ENCODE measurements at regions not wholly inside any gene's neighbourhood (a gene's known extent, or its start where the extent isn't known, plus 50 kb on each side); places are given as distances from the start of the nearest gene placed in this dataset.

GRCh38 chr11:130775306-130776060, 140.8 kb downstream of the SNX19 start:
- H3K27me3 Mint-ChIP-seq (ENCODE audit: insufficient read depth, unreplicated experiment), result no peaks in the 10 kb centered on the region
- no TSS peak for BruUV-seq (replicated peaks)
- peak overlapping the region; percentile 18 for H3K27ac Mint-ChIP-seq (ENCODE audit: low read depth, unreplicated experiment)
- CTCF ChIA-PET, result interaction anchor here (0.5 to 0.6 kb wide), 2 partner anchors 185 to 472 kb away, joined by 3 read pairs; no protein-coding TSS in a partner anchor
- H3K4me3 Mint-ChIP-seq (ENCODE audit: unreplicated experiment), result no peak overlapping the region
- peaks cover 8% of the 10 kb centered on the region for H3K9me3 Mint-ChIP-seq (ENCODE audit: unreplicated experiment)
- peaks cover 34% of the 10 kb centered on the region for H3K4me1 Mint-ChIP-seq (ENCODE audit: insufficient read depth, unreplicated experiment)
- DNase-seq (ENCODE audit: unreplicated experiment), result peak; percentile 86
- H3K36me3 Mint-ChIP-seq (ENCODE audit: insufficient read depth, unreplicated experiment), result peaks cover 4% of the 10 kb centered on the region
- intact Hi-C loops (cut with micrococcal nuclease), result loop anchor here (2.0 kb wide), 1 partner anchor 139 kb away; no protein-coding TSS in a partner anchor
- no peak for TF ChIP-seq CTCF (IDR thresholded peaks at IDR 0.05; ENCODE audit: unreplicated experiment)
- POLR2A ChIA-PET, result interaction anchor here (0.6 to 1.5 kb wide), 3 partner anchors 12 to 125 kb away, joined by 3 to 6 read pairs (median 3); no protein-coding TSS in a partner anchor

GRCh38 chr11:130776061-130776419, 140.2 kb downstream of the SNX19 start:
- Mint-ChIP-seq H3K9me3 (ENCODE audit: unreplicated experiment) (peaks cover 8% of the 10 kb centered on the region), H3K36me3 (ENCODE audit: insufficient read depth, unreplicated experiment) (peaks cover 4% of the 10 kb centered on the region), H3K4me3 (ENCODE audit: unreplicated experiment) (no peak overlapping the region), H3K27me3 (ENCODE audit: insufficient read depth, unreplicated experiment) (no peaks in the 10 kb centered on the region), H3K4me1 (ENCODE audit: insufficient read depth, unreplicated experiment) (peaks cover 34% of the 10 kb centered on the region), H3K27ac (ENCODE audit: low read depth, unreplicated experiment) (no peak overlapping the region)
- intact Hi-C loops (cut with micrococcal nuclease), result no loop called here
- BruUV-seq (replicated peaks), result no TSS peak
- DNase-seq (ENCODE audit: unreplicated experiment), result no peak
- TF ChIP-seq CTCF (IDR thresholded peaks at IDR 0.05; ENCODE audit: unreplicated experiment), result no peak
- ChIA-PET CTCF (interaction anchor here (0.5 kb wide), 1 partner anchor 472 kb away, joined by 3 read pairs; no protein-coding TSS in a partner anchor), POLR2A (interaction anchor here (0.6 to 1.5 kb wide), 3 partner anchors 12 to 40 kb away, joined by 3 to 6 read pairs (median 3); no protein-coding TSS in a partner anchor)

- BruUV-seq (replicated peaks), result no TSS peak
- Mint-ChIP-seq H3K27ac (ENCODE audit: low read depth, unreplicated experiment) (no peak overlapping the region), H3K9me3 (ENCODE audit: unreplicated experiment) (peaks cover 8% of the 10 kb centered on the region), H3K27me3 (ENCODE audit: insufficient read depth, unreplicated experiment) (no peaks in the 10 kb centered on the region), H3K36me3 (ENCODE audit: insufficient read depth, unreplicated experiment) (peaks cover 4% of the 10 kb centered on the region), H3K4me1 (ENCODE audit: insufficient read depth, unreplicated experiment) (peaks cover 30% of the 10 kb centered on the region), H3K4me3 (ENCODE audit: unreplicated experiment) (no peak overlapping the region)
- no peak for DNase-seq (ENCODE audit: unreplicated experiment)
- ChIA-PET CTCF (interaction anchor here (0.6 to 1.4 kb wide), 2 partner anchors 82 to 343 kb away, joined by 3 to 5 read pairs; no protein-coding TSS in a partner anchor), POLR2A (no interaction called here)
- intact Hi-C loops (cut with micrococcal nuclease), result no loop called here
- TF ChIP-seq CTCF (IDR thresholded peaks at IDR 0.05; ENCODE audit: unreplicated experiment), result no peak
Measured at GRCh38 chr11:130778026-130778425, 138.3 kb downstream of the SNX19 start.

- BruUV-seq (replicated peaks), result no TSS peak
- intact Hi-C loops (cut with micrococcal nuclease), result no loop called here
- Mint-ChIP-seq H3K4me3 (ENCODE audit: unreplicated experiment) (no peak overlapping the region), H3K27me3 (ENCODE audit: insufficient read depth, unreplicated experiment) (no peaks in the 10 kb centered on the region), H3K9me3 (ENCODE audit: unreplicated experiment) (peaks cover 8% of the 10 kb centered on the region), H3K36me3 (ENCODE audit: insufficient read depth, unreplicated experiment) (no peaks in the 10 kb centered on the region), H3K27ac (ENCODE audit: low read depth, unreplicated experiment) (no peak overlapping the region), H3K4me1 (ENCODE audit: insufficient read depth, unreplicated experiment) (peaks cover 25% of the 10 kb centered on the region)
- ChIA-PET CTCF (interaction anchor here (0.6 kb wide), 1 partner anchor 81 kb away, joined by 3 read pairs; no protein-coding TSS in a partner anchor), POLR2A (no interaction called here)
- TF ChIP-seq CTCF (IDR thresholded peaks at IDR 0.05; ENCODE audit: unreplicated experiment), result no peak
- no peak for DNase-seq (ENCODE audit: unreplicated experiment)
Measured at GRCh38 chr11:130778705-130779104, 137.6 kb downstream of the SNX19 start.

Data from MCF 10A (cell line).